H1 (cell line): ENCODE measurements at regions not wholly inside any gene's neighbourhood (a gene's known extent, or its start where the extent isn't known, plus 50 kb on each side); places are given as distances from the start of the nearest gene placed in this dataset.

ENCODE experiments used
- SIX5 ChIP-seq: IDR thresholded peaks from 2 replicates; pipeline ENCODE4 v1.6.1; 2011; ENCODE audit warnings: mild to moderate bottlenecking, low read depth, low read length
- SUZ12 ChIP-seq: fragments of 200-600 bp; sonication (generic); IDR thresholded peaks from 2 replicates; pipeline ENCODE4 v1.6.1; 2012; ENCODE audit warnings: mild to moderate bottlenecking, inconsistent platforms, low read length, moderate library complexity, mixed read lengths

DNA sequence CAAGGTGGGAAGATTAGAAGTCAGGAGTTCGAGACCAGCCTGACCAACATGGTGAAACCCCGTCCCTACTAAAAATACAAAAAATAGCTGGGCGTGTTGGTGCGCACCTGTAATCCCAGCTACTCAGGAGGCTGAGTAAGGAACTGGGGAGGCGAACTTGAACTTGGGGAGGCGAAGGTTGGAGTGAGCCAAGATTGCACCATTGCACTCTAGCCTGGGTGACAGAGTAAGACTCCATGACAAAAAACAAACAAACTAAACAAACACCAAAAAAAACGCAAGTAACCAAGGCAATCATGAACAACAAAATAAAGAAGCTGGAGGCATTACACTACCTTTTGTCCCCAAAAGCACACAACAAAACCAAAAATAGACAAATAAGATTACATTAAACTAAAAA lies 547.3 kb upstream of the GBE1 start (continued):
- TF ChIP-seq SIX5 (no peak), SUZ12 (no peak)
